Right atrium auricular region (tissue), 2 donors: ENCODE measurements at regions not wholly inside any gene's neighbourhood (a gene's known extent, or its start where the extent isn't known, plus 50 kb on each side); places are given as distances from the start of the nearest gene placed in this dataset.
"Not testable (repeated sequence)": the region's sequence is repeated elsewhere in the genome, so short reads cannot be mapped to it uniquely, and the experiment has no call there.

ENCODE experiments used
- DNase-seq: peaks from one replicate; pipeline ENCODE4 v3.0.0-alpha.2; 2019; ENCODE audit warnings: low spot score
- H3K27ac ChIP-seq, 2 donors: fragments of 200-600 bp; sonication (generic); 1 replicate in 1 of 2; 2 replicates in 1 of 2; pipeline ENCODE4 v1.5.1; 2016 to 2019
- H3K27me3 ChIP-seq, 2 donors: fragments of 200-600 bp; sonication (generic); one replicate each; pipeline versions ENCODE4 v1.5.1 to v1.6.0; 2017 to 2019
- H3K36me3 ChIP-seq: fragments of 200-600 bp; sonication (generic); one replicate; pipeline ENCODE4 v1.5.1; 2016
- H3K4me1 ChIP-seq, 2 donors: fragments of 200-600 bp; sonication (generic); one replicate each; pipeline versions ENCODE4 v1.5.1 to v1.6.0; 2017 to 2019
- H3K4me3 ChIP-seq, 2 donors: fragments of 200-600 bp; sonication (generic); 1 replicate in 1 of 2; 2 replicates in 1 of 2; pipeline ENCODE4 v1.5.1; 2017 to 2019; ENCODE audit warnings: mild to moderate bottlenecking in 1 of 2, moderate library complexity in 1 of 2
- H3K9me3 ChIP-seq, 2 donors: fragments of 200-600 bp; sonication (generic); one replicate each; pipeline ENCODE4 v1.5.1; 2019
- TF ChIP-seq, protein P1 (sequence below), 2 donors: fragments of 200-600 bp; sonication (generic); IDR thresholded peaks; one replicate each; pipeline ENCODE4 v1.5.1; 2019; ENCODE audit warnings: antibody characterized with exemption in 2 of 2

DNA sequence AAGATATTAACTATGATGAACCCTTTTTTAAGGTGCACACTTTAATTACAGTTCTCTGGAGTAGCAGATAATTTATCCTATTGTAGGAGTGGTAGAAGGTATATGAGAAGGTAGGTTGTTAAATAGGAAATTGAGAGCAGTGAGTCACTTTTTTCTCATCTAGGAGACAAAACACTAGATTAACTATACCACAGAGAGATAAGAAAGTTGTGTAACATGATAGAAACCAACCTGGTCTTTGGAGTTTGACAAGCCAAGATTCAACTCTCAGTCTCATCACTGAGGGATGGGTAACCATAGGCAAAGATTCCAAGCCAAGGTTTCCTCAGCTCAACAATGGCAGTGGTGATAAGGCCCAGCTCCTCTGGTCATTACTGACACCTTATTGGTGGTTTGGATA lies 104.0 kb downstream of the MAD2L1 start:
- DNase-seq: no peak
- Histone ChIP-seq H3K27ac (no peak overlapping the region), H3K4me1 (no peaks in the 10 kb centered on the region), H3K9me3 (no peaks in the 10 kb centered on the region), H3K27me3 (no peaks in the 10 kb centered on the region), H3K4me3 (no peak overlapping the region), H3K36me3 (no peaks in the 10 kb centered on the region)
- TF ChIP-seq, protein P1, sequence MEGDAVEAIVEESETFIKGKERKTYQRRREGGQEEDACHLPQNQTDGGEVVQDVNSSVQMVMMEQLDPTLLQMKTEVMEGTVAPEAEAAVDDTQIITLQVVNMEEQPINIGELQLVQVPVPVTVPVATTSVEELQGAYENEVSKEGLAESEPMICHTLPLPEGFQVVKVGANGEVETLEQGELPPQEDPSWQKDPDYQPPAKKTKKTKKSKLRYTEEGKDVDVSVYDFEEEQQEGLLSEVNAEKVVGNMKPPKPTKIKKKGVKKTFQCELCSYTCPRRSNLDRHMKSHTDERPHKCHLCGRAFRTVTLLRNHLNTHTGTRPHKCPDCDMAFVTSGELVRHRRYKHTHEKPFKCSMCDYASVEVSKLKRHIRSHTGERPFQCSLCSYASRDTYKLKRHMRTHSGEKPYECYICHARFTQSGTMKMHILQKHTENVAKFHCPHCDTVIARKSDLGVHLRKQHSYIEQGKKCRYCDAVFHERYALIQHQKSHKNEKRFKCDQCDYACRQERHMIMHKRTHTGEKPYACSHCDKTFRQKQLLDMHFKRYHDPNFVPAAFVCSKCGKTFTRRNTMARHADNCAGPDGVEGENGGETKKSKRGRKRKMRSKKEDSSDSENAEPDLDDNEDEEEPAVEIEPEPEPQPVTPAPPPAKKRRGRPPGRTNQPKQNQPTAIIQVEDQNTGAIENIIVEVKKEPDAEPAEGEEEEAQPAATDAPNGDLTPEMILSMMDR (IDR thresholded peaks at IDR 0.05): no peak

DNA sequence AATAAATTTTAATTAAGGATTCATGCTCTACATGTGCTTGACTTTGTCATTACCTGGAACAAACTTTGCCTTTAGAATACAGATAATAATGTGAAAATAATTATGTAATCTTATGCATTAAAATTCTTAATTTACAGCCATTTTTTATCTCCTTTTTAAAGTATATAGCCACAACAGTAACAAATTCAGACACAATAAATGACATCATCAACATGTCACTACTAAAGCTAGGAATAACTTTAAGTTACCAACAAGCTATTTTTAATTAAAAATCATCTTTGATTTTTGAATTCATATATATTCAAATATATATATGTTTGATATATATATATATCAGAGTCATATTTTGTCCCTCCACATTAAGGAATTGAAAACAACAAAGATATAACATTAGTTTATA lies 107.7 kb downstream of the MAD2L1 start:
- H3K4me1 ChIP-seq: no peaks in the 10 kb centered on the region
- H3K27me3 ChIP-seq: no peaks in the 10 kb centered on the region
- DNase-seq: no peak
- H3K4me3 ChIP-seq: no peak overlapping the region
- no peaks in the 10 kb centered on the region for H3K9me3 ChIP-seq
- no peaks in the 10 kb centered on the region for H3K36me3 ChIP-seq
- TF ChIP-seq, protein P1 (IDR thresholded peaks at IDR 0.05): no peak
- no peak overlapping the region for H3K27ac ChIP-seq

DNA sequence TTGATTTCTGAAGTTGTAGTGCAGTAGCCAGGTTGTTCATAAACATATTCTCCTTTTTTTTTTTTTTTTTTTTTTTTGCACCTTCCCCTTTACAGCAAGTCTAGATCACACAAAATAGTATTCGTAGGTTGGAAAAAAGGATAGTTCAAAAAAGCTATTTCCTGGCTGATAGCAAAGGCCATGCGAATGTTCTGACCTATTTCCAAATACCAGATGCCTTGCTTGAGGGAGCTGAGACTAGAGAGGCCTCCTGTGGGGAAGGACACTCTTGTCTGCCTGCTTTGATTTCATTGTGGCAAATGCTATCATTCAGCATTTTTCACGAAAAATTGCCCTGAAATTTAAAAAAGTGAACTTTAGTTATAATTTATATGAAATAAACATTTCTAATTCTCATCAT lies 111.4 kb downstream of the MAD2L1 start:
- no peaks in the 10 kb centered on the region for H3K27me3 ChIP-seq
- no peak overlapping the region for H3K4me3 ChIP-seq
- no peaks in the 10 kb centered on the region for H3K4me1 ChIP-seq
- TF ChIP-seq, protein P1 (IDR thresholded peaks at IDR 0.05): no peak
- no peak overlapping the region for H3K27ac ChIP-seq
- no peak for DNase-seq
- H3K36me3 ChIP-seq: no peaks in the 10 kb centered on the region
- no peaks in the 10 kb centered on the region for H3K9me3 ChIP-seq

DNA sequence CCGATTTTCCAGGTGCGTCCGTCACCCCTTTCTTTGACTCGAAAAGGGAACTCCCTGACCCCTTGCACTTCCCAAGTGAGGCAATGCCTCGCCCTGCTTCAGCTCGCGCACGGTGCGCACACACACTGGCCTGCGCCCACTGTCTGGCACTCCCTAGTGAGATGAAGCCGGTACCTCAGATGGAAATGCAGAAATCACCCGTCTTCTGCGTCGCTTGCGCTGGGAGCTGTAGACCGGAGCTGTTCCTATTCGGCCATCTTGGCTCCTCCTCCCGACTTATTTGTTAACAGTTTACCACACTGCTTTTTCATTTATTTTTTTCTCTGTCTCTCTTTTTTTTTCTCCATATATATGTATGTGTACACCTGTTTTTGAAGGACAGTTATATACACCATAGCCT lies 112.2 kb downstream of the MAD2L1 start:
- DNase-seq, H3K36me3 ChIP-seq, H3K27ac ChIP-seq, H3K4me3 ChIP-seq, H3K4me1 ChIP-seq, H3K27me3 ChIP-seq, H3K9me3 ChIP-seq: not testable (repeated sequence)

DNA sequence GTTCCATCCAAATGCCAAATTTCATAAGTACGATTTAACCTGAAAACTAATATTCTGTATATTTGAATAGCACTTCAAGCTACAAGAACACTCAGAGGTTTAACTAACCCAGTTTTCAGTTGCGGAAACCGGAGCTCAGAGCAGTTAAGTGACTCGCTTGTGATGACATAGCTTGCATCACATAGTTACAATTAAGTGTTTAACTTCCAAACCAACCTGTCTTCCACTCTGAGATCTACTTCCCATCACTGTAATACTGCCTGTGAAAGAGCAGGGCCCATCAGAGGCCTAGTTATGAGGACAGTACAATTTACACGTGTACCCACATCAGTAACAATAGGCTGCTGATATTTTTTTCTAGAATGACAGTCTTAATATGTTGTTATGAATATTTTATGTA lies 120.3 kb downstream of the MAD2L1 start:
- DNase-seq: no peak
- no peak overlapping the region for H3K4me3 ChIP-seq
- H3K27me3 ChIP-seq: no peaks in the 10 kb centered on the region
- H3K36me3 ChIP-seq: no peaks in the 10 kb centered on the region
- H3K9me3 ChIP-seq: no peaks in the 10 kb centered on the region
- H3K27ac ChIP-seq: no peak overlapping the region
- no peaks in the 10 kb centered on the region for H3K4me1 ChIP-seq
- TF ChIP-seq, protein P1 (IDR thresholded peaks at IDR 0.05): no peak

DNA sequence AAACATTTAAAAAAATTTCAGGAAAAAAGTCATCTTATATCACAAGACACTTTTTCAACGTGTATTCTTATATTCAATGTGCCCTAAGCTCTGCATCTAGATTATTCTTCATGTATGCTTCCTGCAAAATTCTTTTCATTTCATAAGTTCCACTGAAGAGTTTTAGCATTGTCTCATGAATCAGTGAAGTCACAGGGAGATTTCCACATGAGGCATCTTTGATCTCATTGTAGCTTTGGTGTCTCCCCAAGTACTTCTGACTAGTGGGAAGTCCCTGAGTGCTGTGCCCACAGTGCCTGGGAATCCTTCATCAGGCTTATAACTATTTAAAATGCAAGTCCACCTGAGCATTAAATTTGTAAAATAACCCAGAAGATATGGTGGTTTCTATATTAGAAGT lies 123.8 kb downstream of the MAD2L1 start:
- Histone ChIP-seq H3K4me3 (no peak overlapping the region), H3K27me3 (no peaks in the 10 kb centered on the region), H3K9me3 (no peaks in the 10 kb centered on the region), H3K4me1 (peaks cover 0 to 11% of the 10 kb centered on the region in 2 donors), H3K27ac (no peak overlapping the region), H3K36me3 (no peaks in the 10 kb centered on the region)
- no peak for DNase-seq
- TF ChIP-seq, protein P1 (IDR thresholded peaks at IDR 0.05): no peak
